HG03066 (cell line): ENCODE measurements at regions not wholly inside any gene's neighbourhood (a gene's known extent, or its start where the extent isn't known, plus 50 kb on each side); places are given as distances from the start of the nearest gene placed in this dataset.

Experiments used
- ATAC-seq: cut with Tn5 transposase; IDR thresholded peaks from one replicate; pipeline ENCODE4 v1.9.1; 2021; ENCODE audit warnings: low read depth; ENCODE audit not compliant: unreplicated experiment

- no peak for ATAC-seq
Measured at GRCh38 chr6:22394691-22395090, 97.9 kb upstream of the PRL start.

GRCh38 chr6:22399693-22400092, 102.9 kb upstream of the PRL start:
- no peak for ATAC-seq

GRCh38 chr6:22401206-22401605, 104.4 kb upstream of the PRL start:
- no peak for ATAC-seq

DNA sequence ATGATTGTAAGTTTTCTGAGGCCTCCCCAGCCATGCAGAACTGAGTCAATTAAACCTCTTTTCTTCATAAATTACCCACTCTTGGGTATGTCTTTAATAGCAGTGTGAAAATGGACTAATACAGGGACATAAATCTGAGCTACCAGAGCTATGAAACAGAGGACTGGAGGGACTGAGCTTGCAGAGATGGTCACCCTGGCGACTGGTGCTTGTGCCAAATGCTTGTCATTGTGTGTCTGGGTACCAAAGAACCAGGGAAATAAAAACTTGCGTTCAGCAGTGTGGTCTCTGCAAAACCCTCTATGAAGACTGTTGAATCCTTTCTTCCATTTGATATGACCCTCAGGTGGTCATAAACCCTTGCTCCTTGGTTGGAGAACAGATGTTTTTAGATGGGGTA, 105.1 kb upstream of the PRL start:
- ATAC-seq: no peak

- ATAC-seq: no peak
Measured at GRCh38 chr6:22409486-22409885, 112.7 kb upstream of the PRL start.

DNA sequence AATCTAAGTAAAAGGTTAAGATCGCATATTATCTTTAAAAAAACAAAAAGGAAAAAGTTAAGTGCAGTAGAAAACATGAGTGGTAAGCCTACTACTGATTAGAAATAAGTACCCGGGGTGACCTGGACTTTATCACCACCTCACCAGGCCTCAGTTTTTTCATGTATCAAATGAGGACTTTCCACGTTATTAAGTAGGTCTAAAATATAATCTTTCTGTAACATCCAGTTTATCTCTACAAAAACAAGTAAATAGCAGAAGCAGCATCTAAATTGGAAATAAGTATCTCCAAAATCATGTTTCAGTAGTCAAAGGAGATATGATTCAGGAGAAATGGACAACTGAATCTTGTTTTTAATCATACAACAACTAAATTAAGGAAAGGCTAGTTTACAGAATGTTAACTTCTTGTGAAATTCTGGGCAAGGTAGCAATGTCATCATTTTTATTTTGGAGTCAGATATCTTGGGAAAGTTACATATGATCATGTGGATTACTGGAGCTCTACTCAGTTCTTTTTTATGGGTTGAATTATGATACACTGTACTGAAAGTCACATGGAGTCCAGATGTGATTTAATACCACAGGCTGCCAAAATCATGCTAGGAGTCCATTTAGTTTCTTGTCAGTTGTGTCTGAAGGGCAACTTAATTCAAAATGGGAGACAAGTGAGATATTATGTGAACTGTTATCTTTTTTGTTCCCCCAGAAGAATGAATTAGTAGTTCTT, 114.7 kb upstream of the PRL start:
- ATAC-seq: no peak

GRCh38 chr6:22412994-22413393, 116.2 kb upstream of the PRL start:
- ATAC-seq: no peak

DNA sequence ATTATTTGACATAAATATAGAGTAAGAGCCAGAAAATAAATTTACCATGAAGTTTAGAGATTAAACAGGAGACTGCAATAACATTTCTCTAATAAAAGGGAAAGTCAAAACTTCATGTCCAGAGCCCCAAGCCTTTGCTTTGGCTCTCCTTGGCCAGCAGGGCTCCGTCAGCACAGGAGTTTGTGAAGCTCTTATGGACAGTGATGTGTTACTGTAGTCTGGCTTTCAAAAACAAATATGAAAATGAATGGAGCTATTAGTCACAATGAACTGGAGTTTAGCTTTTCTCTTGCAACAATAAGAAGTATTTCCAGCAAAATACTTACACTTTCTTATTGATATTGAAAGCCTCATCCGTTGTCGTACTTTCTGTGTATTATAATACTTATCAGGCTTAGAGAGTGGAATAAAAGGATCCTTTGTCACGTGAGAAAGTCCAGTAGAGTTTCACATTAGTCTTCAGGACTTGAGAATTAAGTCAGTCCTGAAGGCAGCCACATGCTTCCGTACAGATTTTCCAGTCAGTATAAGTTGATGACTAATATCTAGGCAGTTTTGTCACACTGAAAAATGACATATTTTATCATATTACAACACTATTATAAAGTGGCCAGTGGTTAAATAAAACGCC, 117.0 kb upstream of the PRL start:
- no peak for ATAC-seq

DNA sequence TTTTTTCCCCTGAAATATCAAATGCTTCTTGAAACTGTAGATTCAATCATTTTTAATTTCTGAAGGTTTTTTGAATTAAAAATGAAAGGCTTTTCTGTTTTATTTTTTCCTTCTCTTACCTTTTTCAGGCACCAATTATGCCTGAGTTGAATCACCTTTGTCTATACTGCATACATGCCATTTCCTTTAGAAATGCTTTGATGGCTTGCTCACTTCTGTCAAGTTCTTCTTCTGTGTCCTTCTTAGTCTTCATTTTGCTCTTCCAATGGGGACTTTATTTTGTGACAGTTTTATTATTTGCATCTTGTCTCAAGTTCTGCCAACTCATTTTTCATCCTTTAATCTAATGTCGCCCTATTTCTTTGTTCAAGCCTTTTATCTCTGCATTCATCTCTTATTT, 121.9 kb upstream of the PRL start:
- no peak for ATAC-seq

- no peak for ATAC-seq
Measured at GRCh38 chr6:22421198-22421597, 124.4 kb upstream of the PRL start.

GRCh38 chr6:22424196-22424595, 127.4 kb upstream of the PRL start:
- no peak for ATAC-seq

DNA sequence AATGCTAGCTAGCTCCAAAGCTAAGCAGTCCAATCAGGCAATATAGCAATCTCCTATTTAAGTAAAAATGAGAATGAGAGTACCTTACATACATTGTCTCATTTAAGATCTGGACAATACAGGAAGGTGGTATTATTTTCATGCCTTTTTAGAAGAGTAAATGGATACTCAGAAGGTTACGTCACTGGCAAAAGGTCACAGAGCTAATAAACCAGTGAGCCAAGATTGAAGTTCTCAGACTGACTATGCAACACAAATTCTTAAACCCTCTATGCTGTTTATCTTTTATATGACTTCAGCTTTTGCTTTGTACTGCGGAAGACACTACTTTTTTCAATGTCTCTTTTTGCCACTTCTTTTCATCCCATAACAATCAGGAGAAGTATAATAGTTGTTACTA, 135.2 kb upstream of the PRL start:
- ATAC-seq: no peak

DNA sequence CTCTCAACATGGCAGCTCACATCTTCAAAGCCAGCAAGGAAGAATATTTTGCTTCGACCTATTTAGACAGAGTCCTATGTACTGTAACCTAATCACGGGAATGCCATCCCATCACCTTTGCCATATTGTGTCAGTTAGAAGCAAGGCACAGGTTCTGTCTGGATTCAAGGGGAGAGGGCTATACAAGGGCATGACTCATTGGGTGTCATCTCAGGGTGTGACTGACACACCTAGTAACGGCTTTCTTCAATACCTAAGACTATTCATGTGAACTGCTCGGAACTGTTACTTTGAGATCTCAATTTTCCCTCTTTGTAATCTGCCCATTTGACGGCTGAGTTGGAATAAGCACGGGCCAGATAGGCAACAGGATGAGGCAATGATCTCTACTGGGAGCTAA, 135.6 kb upstream of the HDGFL1 start:
- ATAC-seq: no peak

DNA sequence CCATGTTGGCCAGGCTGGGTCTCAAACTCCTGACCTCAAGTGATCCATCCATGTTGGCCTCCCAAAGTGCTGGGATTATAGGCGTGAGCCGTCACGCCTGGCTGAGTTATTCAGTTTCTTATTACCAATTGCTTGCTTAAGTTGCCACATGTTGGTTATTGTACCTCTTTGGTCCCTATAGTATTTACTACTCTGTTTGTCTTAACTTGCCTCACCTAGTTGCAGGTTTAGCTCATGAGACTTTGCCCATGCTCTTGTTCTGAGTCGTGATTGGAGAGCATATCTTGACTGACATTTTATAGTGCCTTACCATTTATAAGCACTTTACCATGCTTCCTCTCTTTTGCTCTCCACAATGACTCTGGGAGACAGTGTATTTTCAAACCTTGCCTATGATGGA, 134.2 kb upstream of the HDGFL1 start:
- no peak for ATAC-seq

GRCh38 chr6:22436134-22436533, 133.2 kb upstream of the HDGFL1 start:
- no peak for ATAC-seq

DNA sequence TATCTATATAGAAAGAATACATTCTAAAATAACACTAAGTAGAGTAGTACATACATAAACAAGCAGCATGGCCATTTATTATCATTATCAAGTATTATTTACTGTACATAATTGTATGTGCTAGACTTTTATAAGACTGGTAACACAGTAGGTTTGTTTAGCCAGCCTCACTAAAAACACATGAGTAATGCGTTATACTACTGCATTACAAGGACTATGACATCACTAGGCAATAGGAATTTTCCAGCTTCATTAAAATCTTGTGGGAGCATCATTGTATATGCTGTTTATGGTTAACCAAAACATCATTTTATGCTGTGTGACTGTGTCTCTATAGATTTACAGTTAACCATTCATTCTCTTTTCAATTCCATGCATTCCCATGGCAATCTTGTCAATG, 131.7 kb upstream of the HDGFL1 start:
- ATAC-seq: no peak

DNA sequence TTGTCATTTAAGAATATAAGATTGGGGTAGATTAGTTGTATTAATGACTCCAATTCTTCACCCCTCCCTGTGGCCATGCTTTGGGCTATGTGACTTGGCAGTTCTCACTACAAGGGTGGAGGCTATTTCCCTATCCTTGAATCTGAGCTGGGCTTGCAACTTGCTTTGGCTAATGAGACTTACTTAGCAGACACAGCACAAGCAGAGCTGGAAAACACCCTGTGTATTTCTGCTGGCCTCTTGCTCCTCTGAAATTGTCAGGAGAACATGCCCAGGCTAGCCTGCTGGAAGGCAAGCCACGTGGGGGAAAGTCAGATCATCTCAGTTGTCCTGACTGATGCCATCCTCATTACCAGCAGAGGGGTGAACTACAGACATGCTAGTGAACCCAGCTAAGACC, 126.5 kb upstream of the HDGFL1 start:
- ATAC-seq: no peak

- no peak for ATAC-seq
Measured at GRCh38 chr6:22444330-22444729, 125.0 kb upstream of the HDGFL1 start.

DNA sequence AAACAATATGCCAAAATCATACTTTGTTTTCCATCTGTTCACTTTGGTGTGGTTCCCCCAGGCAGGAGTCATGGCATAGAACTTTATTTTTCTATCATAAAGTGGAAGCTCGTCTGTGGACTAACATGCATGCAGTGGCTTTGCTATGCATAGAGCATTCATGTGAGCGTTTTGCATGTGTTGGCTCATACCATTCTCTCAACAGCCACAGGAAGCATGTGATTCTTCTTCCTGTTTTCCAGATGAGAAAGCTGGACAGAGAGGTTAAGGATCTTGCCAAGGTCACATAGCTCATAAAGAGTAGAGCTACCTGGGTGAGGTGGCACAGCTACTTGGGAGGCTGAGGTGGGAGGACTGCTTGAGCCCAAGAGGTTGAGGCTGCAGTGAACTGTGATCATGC, 123.4 kb upstream of the HDGFL1 start:
- ATAC-seq: no peak

DNA sequence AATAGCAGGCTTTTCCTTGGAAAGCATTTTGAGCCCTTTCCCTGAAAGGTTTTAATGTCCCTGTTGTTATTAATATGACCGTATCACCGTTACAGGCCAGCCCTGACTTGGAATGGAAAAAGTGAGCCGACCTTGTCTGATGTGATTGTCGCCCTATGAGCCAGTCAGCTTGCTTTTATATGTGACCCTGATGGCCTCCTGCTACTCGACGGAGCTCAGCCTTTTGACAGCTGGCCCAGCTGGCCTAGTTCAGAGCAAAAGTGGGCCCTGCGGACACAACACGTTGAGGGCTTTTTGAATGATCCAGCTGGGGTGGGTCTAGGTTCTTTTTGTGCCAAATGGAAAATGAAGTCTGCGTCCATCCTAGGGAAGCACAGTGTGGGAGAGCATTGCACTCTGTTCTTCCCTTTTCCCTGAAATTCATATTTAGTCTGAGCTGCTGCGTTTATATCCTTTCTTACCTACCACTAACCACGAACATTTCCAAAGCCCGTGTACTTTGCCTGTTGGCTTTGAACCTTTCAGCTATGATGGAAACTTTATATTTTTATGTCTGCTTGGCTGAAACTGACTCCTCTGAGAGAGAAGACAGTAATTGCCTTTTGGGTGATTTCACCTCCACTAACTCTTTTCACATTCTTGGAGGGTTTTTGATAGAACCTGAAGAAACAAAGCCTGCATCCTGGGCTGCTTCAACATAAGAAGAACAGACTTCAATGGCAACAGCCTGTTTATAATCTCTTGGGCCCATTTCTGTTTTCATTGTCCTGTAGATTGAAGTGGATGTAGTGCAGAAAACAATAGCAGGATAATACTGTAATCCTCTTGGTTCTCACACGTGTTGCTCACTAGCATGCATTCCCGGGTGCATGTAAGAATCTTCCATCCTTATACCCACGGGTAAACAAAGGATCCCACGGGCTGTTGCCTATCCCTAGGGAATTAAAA, 121.8 kb upstream of the HDGFL1 start:
- no peak for ATAC-seq

GRCh38 chr6:22448291-22448711, 121.1 kb upstream of the HDGFL1 start:
- no peak for ATAC-seq
